Activated CD4-positive, alpha-beta memory T cell treated with anti-CD3 and anti-CD28 coated beads for 36 hours (primary cell): ENCODE measurements at regions not wholly inside any gene's neighbourhood (a gene's known extent, or its start where the extent isn't known, plus 50 kb on each side); places are given as distances from the start of the nearest gene placed in this dataset.

Source experiments
- CTCF ChIA-PET: fragments of 350-600 bp; sonication (Branson Sonifier 250); formaldehyde crosslinking; loops from one replicate; lab custom pipeline; 2021; ENCODE audit warnings: antibody characterized with exemption, inconsistent platforms; lab: Charles Lee
- POLR2A ChIA-PET: fragments of 350-600 bp; sonication (Branson Sonifier 250); formaldehyde crosslinking; loops from one replicate; lab custom pipeline; 2021; ENCODE audit warnings: antibody characterized with exemption; lab: Charles Lee
- DNase-seq: peaks from one replicate; pipeline ENCODE4 v3.0.0-alpha.2; 2020
- H3K27ac Mint-ChIP-seq: one replicate; pipeline ENCODE4 v1.8.0; 2021; ENCODE audit warnings: mixed read lengths
- H3K27me3 Mint-ChIP-seq: one replicate; pipeline ENCODE4 v1.8.0; 2021; ENCODE audit warnings: mixed read lengths
- H3K36me3 Mint-ChIP-seq: one replicate; pipeline ENCODE4 v1.8.0; 2021; ENCODE audit warnings: mixed read lengths
- H3K4me1 Mint-ChIP-seq: one replicate; pipeline ENCODE4 v1.8.0; 2021; ENCODE audit warnings: low read depth, mixed read lengths
- H3K4me3 Mint-ChIP-seq: one replicate; pipeline ENCODE4 v1.8.0; 2021; ENCODE audit warnings: mild to moderate bottlenecking, mixed read lengths
- H3K9me3 Mint-ChIP-seq: one replicate; pipeline ENCODE4 v1.8.0; 2021; ENCODE audit warnings: mixed read lengths
- intact Hi-C: fragments of 100-400 bp; cut with micrococcal nuclease; formaldehyde crosslinking; loops from one replicate; pipeline ENCODE4 v1.15.1; 2023

- ChIA-PET CTCF (interaction anchor here (0.6 kb wide), 2 partner anchors 50 to 893 kb away, joined by 3 read pairs; no protein-coding TSS in a partner anchor), POLR2A (no interaction called here)
- H3K9me3 Mint-ChIP-seq: peaks cover 18% of the 10 kb centered on the region
- H3K4me3 Mint-ChIP-seq: no peak overlapping the region
- intact Hi-C loops: no loop called here
- no peaks in the 10 kb centered on the region for H3K27me3 Mint-ChIP-seq
- no peaks in the 10 kb centered on the region for H3K36me3 Mint-ChIP-seq
- peak; percentile 12 for DNase-seq
- no peak overlapping the region for H3K27ac Mint-ChIP-seq
- no peaks in the 10 kb centered on the region for H3K4me1 Mint-ChIP-seq
Observed at GRCh38 chr20:11676630-11677287, 240.9 kb upstream of the BTBD3 start.

- no peaks in the 10 kb centered on the region for H3K4me1 Mint-ChIP-seq
- intact Hi-C loops: no loop called here
- H3K27me3 Mint-ChIP-seq: no peaks in the 10 kb centered on the region
- no peak for DNase-seq
- no peaks in the 10 kb centered on the region for H3K36me3 Mint-ChIP-seq
- POLR2A ChIA-PET: no interaction called here
- no peak overlapping the region for H3K27ac Mint-ChIP-seq
- CTCF ChIA-PET: interaction anchor here (0.6 kb wide), 1 partner anchor 892 kb away, joined by 3 read pairs; no protein-coding TSS in a partner anchor
- H3K9me3 Mint-ChIP-seq: peaks cover 18% of the 10 kb centered on the region
- no peak overlapping the region for H3K4me3 Mint-ChIP-seq
Observed at GRCh38 chr20:11677428-11677827, 240.3 kb upstream of the BTBD3 start.

DNA sequence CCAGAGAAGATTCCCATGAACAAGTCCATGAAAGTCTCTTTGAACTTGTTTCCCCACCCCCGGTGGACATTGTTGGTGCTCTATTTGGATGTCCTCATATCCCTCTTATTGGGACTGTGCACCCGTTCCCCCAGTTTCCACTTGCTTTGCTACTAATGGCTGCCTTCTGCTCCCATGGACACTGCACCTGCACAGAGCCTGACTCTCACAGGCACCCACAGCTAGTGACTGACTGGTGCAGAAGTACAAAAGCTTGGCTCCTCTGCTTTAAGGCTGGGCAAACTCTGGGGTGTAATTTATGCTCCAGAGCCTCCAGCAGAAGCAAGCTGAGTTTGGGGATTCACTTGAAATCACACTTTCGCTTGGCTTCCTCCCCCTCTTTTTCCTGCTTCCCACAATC, 239.9 kb upstream of the BTBD3 start:
- no peak overlapping the region for H3K4me3 Mint-ChIP-seq
- ChIA-PET POLR2A (no interaction called here), CTCF (no interaction called here)
- peaks cover 18% of the 10 kb centered on the region for H3K9me3 Mint-ChIP-seq
- no peaks in the 10 kb centered on the region for H3K27me3 Mint-ChIP-seq
- H3K4me1 Mint-ChIP-seq: no peaks in the 10 kb centered on the region
- H3K27ac Mint-ChIP-seq: no peak overlapping the region
- intact Hi-C loops: no loop called here
- H3K36me3 Mint-ChIP-seq: no peaks in the 10 kb centered on the region
- no peak for DNase-seq

DNA sequence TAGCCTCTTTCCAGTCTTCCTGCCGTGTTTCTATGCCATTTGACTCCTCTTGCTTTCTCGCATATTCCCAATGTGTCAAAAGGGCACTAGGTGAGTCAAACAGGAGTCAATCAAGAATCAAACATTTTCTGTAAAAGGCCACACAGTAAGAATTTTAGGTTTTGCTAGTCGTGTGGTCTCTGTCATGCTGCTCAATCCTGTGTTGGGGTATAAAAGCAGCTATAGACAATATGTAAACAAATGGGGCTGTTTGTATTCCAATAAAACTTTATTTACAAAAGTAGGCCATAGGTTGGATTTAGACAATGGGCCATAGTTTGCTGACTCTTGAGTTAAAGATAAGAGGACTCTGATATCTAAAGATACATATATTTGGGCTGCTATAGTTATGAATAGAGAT, 235.4 kb upstream of the BTBD3 start:
- CTCF ChIA-PET: no interaction called here
- peaks cover 1% of the 10 kb centered on the region for H3K27me3 Mint-ChIP-seq
- POLR2A ChIA-PET: no interaction called here
- intact Hi-C loops: no loop called here
- H3K9me3 Mint-ChIP-seq: peaks cover 5% of the 10 kb centered on the region
- H3K4me3 Mint-ChIP-seq: no peak overlapping the region
- no peaks in the 10 kb centered on the region for H3K36me3 Mint-ChIP-seq
- no peak for DNase-seq
- no peak overlapping the region for H3K27ac Mint-ChIP-seq
- no peaks in the 10 kb centered on the region for H3K4me1 Mint-ChIP-seq

DNA sequence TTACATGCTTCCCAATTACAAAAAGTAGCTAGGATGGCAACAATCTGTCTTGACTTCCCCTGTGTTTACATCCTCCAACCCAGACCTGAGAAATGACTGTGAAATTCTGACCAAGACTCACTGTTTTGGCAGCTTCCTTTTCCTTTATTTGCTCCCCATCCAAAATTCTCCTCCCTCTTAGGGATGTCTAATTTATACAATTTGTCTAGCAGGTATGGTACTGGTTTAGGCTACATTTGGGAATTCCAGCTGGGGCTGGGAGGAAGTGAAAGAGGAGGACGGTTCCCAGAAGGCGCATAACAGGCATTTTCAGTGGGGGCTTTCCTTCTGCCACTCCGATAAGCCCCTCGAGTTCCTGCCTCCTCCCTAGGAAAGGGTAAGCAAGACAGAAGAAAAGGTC, 231.5 kb upstream of the BTBD3 start:
- H3K27me3 Mint-ChIP-seq: peaks cover 3% of the 10 kb centered on the region
- no peak overlapping the region for H3K27ac Mint-ChIP-seq
- intact Hi-C loops: no loop called here
- no peaks in the 10 kb centered on the region for H3K4me1 Mint-ChIP-seq
- no peaks in the 10 kb centered on the region for H3K36me3 Mint-ChIP-seq
- H3K4me3 Mint-ChIP-seq: no peak overlapping the region
- peaks cover 3% of the 10 kb centered on the region for H3K9me3 Mint-ChIP-seq
- no peak for DNase-seq
- ChIA-PET POLR2A (no interaction called here), CTCF (no interaction called here)

DNA sequence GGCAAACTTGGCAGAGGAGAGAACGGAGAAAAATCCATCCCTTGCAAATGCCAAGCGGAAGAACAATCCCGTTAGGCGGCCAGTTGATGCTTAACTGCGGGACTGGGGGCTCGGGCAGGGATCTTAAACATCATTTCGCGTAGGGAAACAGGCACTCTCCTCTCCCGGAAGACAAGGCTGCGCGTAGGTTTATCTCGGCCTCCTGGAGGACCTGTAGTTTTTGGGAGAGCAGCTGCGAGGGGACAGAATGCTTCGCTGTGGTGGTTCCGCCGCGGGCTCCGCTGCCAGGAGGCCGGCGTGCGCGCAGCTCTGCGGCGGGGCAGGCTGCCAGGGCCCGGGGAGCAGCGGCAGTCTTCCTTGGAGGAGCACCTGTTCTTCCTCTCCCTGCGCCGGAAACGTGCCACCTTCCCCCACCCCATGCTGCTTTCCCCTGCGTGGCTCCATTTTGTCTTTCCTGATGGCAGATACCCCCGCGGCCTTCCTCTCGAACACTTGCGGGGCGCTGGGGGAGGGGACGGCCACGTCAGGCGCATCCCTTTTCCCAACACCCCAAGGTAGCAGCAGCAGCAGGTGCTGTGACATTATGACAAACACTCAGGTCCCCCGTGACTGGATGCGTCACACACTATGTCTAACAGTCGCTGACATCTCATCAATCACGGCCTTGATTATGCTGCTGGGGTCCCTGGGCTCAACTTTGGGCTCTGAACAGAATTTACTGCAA, 230.7 kb upstream of the BTBD3 start:
- DNase-seq: no peak
- intact Hi-C loops: no loop called here
- no peak overlapping the region for H3K4me3 Mint-ChIP-seq
- H3K9me3 Mint-ChIP-seq: peaks cover 3% of the 10 kb centered on the region
- no peaks in the 10 kb centered on the region for H3K36me3 Mint-ChIP-seq
- POLR2A ChIA-PET: no interaction called here
- no peak overlapping the region for H3K27ac Mint-ChIP-seq
- H3K27me3 Mint-ChIP-seq: peaks cover 3% of the 10 kb centered on the region
- CTCF ChIA-PET: no interaction called here
- H3K4me1 Mint-ChIP-seq: no peaks in the 10 kb centered on the region

DNA sequence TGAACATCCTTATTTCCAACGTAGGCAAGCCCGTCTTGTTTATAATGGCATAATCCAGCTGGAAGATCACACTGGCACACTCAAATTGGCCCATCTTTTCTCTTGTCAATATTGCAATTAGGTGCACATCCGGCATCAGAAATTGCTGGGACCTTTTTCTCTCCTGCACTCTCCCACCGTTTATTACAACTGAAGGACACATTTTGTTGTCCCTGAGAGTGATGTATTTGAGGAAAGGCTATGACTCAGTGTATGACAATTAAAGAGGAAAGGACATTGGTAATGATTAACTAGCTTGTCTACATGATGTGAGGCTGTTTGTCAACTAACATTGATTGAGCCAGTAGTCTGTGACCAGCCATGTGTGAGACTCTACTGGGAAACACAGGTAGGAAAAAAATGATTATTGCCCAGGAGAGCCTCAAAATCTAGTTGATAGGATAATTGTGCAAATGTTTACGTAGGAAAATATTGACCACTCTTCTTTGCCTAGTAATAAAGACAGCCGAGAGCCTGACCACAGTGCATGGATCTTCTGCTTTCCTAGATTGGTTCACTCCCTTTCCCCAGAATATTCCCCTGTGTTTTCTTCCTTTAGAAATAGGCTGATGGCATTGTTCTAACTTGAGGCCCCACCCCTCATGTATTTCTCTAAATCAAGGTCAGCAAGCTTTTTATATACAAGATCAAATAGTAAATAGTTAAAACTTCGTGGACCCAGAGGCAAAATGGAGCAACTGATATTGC, 230.0 kb upstream of the BTBD3 start:
- no peak overlapping the region for H3K27ac Mint-ChIP-seq
- H3K36me3 Mint-ChIP-seq: no peaks in the 10 kb centered on the region
- DNase-seq: no peak
- POLR2A ChIA-PET: no interaction called here
- H3K4me3 Mint-ChIP-seq: no peak overlapping the region
- peaks cover 3% of the 10 kb centered on the region for H3K9me3 Mint-ChIP-seq
- no peaks in the 10 kb centered on the region for H3K4me1 Mint-ChIP-seq
- peaks cover 3% of the 10 kb centered on the region for H3K27me3 Mint-ChIP-seq
- CTCF ChIA-PET: no interaction called here
- intact Hi-C loops: no loop called here

DNA sequence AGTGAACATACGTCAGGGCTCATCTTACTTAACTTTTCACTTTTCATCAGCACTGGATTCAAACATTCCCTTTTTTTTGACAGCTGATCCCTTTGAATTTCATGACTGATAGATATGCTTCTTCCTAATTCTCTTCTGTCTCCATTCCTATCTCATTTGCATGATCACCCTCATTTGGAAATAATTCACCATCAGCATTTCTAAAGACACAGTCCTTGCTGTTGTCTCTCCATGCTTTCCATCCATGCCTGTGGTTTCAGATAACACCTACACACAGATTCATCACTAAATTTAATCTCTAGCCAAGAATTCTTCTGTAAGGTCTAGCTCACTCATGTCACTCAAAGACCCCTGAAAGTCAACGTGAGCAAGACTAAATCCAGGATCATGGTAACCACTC, 228.4 kb upstream of the BTBD3 start:
- CTCF ChIA-PET: no interaction called here
- DNase-seq: no peak

GRCh38 chr20:11691766-11692165, 225.9 kb upstream of the BTBD3 start:
- no peaks in the 10 kb centered on the region for H3K36me3 Mint-ChIP-seq
- ChIA-PET CTCF (interaction anchor here (0.7 kb wide), 1 partner anchor 184 kb away, joined by 3 read pairs; no protein-coding TSS in a partner anchor), POLR2A (no interaction called here)
- peaks cover 7% of the 10 kb centered on the region for H3K9me3 Mint-ChIP-seq
- intact Hi-C loops: no loop called here
- DNase-seq: no peak
- peaks cover 2% of the 10 kb centered on the region for H3K27me3 Mint-ChIP-seq
- no peaks in the 10 kb centered on the region for H3K4me1 Mint-ChIP-seq
- H3K4me3 Mint-ChIP-seq: no peak overlapping the region
- H3K27ac Mint-ChIP-seq: no peak overlapping the region

More for the DNA sequence above, 228.4 kb upstream of the BTBD3 start:
- intact Hi-C loops: no loop called here
- Mint-ChIP-seq H3K9me3 (peaks cover 3% of the 10 kb centered on the region), H3K27ac (no peak overlapping the region), H3K27me3 (peaks cover 3% of the 10 kb centered on the region), H3K4me1 (no peaks in the 10 kb centered on the region), H3K36me3 (no peaks in the 10 kb centered on the region), H3K4me3 (no peak overlapping the region)
- POLR2A ChIA-PET: no interaction called here

DNA sequence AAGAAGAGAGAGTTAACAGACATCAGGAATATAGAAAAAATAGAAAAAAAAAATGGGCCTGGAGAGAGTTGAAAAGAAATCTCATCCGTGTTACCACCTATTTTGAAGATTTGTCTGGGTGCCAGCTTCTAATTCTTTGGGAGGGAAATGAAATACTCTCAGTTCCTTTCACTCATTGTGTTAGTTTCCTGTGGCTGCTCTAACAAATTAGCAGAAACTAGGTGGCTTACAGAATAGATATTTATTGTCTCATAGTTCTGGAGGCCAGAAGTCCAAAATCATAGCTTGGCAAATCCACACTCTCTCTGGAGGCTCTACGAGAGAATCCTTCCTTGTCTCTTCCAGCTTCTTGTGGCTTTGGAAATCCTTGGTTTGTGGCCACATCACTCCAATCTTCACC, 225.1 kb upstream of the BTBD3 start:
- H3K9me3 Mint-ChIP-seq: peaks cover 7% of the 10 kb centered on the region
- no peaks in the 10 kb centered on the region for H3K4me1 Mint-ChIP-seq
- no peaks in the 10 kb centered on the region for H3K36me3 Mint-ChIP-seq
- no peak overlapping the region for H3K27ac Mint-ChIP-seq
- H3K4me3 Mint-ChIP-seq: no peak overlapping the region
- H3K27me3 Mint-ChIP-seq: no peaks in the 10 kb centered on the region
- POLR2A ChIA-PET: no interaction called here
- no peak for DNase-seq
- CTCF ChIA-PET: no interaction called here
- intact Hi-C loops: no loop called here

DNA sequence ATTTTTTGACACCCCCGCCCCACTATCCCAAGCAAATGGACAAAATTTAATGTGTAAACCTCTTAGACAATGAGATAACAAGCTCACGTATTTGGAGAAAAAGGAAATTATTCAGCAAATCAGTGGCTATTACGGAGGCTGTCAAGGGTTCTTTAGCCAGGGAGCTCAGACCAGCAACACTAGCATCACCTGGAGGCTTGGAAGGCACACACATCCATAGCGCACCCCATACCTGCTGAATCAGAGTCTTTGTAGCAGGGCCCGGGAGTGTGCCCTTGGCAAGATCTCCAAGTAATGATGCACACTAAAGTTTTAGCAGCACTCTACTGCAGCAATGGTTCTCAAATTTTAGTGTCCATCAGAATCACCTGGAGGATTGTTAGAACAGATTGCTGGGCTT, 223.2 kb upstream of the BTBD3 start:
- peaks cover 16% of the 10 kb centered on the region for H3K9me3 Mint-ChIP-seq
- POLR2A ChIA-PET: no interaction called here
- no peak overlapping the region for H3K4me3 Mint-ChIP-seq
- DNase-seq: no peak
- H3K27ac Mint-ChIP-seq: no peak overlapping the region
- intact Hi-C loops: no loop called here
- H3K36me3 Mint-ChIP-seq: no peaks in the 10 kb centered on the region
- no peaks in the 10 kb centered on the region for H3K4me1 Mint-ChIP-seq
- H3K27me3 Mint-ChIP-seq: no peaks in the 10 kb centered on the region
- CTCF ChIA-PET: no interaction called here

GRCh38 chr20:11697055-11697454, 220.6 kb upstream of the BTBD3 start:
- no peaks in the 10 kb centered on the region for H3K36me3 Mint-ChIP-seq
- POLR2A ChIA-PET: no interaction called here
- H3K27me3 Mint-ChIP-seq: no peaks in the 10 kb centered on the region
- intact Hi-C loops: no loop called here
- no peak overlapping the region for H3K27ac Mint-ChIP-seq
- H3K4me3 Mint-ChIP-seq: no peak overlapping the region
- no peak for DNase-seq
- no peaks in the 10 kb centered on the region for H3K4me1 Mint-ChIP-seq
- CTCF ChIA-PET: no interaction called here
- peaks cover 13% of the 10 kb centered on the region for H3K9me3 Mint-ChIP-seq
